Activated CD4-positive, alpha-beta T cell treated with anti-CD3 and anti-CD28 coated beads for 36 hours (primary cell): ENCODE measurements at regions not wholly inside any gene's neighbourhood (a gene's known extent, or its start where the extent isn't known, plus 50 kb on each side); places are given as distances from the start of the nearest gene placed in this dataset.

Experiments
- ATAC-seq: fragments of 200-7000 bp; cut with Tn5 transposase; one replicate; pipeline ENCODE4 v1.10.0; 2021; ENCODE audit warnings: mild to moderate bottlenecking, moderate library complexity
- CTCF ChIA-PET: fragments of 350-600 bp; sonication (Branson Sonifier 250); formaldehyde crosslinking; loops from one replicate; lab custom pipeline; 2021; ENCODE audit warnings: antibody characterized with exemption; lab: Charles Lee
- POLR2A ChIA-PET: fragments of 350-600 bp; sonication (Branson Sonifier 250); formaldehyde crosslinking; loops from one replicate; lab custom pipeline; 2021; ENCODE audit warnings: antibody characterized with exemption, inconsistent platforms; lab: Charles Lee
- DNase-seq: peaks from one replicate; pipeline ENCODE4 v3.0.0-alpha.2; 2020
- H3K27ac Mint-ChIP-seq: one replicate; pipeline ENCODE4 v1.8.0; 2021; ENCODE audit warnings: mixed read lengths
- H3K27me3 Mint-ChIP-seq: one replicate; pipeline ENCODE4 v1.8.0; 2021; ENCODE audit warnings: mixed read lengths
- H3K36me3 Mint-ChIP-seq: one replicate; pipeline ENCODE4 v1.8.0; 2021; ENCODE audit warnings: low read depth, mixed read lengths
- H3K4me1 Mint-ChIP-seq: one replicate; pipeline ENCODE4 v1.8.0; 2021; ENCODE audit warnings: mixed read lengths
- H3K4me3 Mint-ChIP-seq: one replicate; pipeline ENCODE4 v1.8.0; 2021; ENCODE audit warnings: mild to moderate bottlenecking, moderate library complexity, mixed read lengths
- H3K9me3 Mint-ChIP-seq: one replicate; pipeline ENCODE4 v1.8.0; 2021; ENCODE audit warnings: low read depth, mixed read lengths
- intact Hi-C, 2 experiments: fragments of 100-400 bp; cut with DNase I in 1 of 2; cut with micrococcal nuclease in 1 of 2; formaldehyde crosslinking; loops; one replicate each; pipeline versions ENCODE4 v1.14.2 to v1.15.1; 2022 to 2024; cut with DNase I, micrococcal nuclease

DNA sequence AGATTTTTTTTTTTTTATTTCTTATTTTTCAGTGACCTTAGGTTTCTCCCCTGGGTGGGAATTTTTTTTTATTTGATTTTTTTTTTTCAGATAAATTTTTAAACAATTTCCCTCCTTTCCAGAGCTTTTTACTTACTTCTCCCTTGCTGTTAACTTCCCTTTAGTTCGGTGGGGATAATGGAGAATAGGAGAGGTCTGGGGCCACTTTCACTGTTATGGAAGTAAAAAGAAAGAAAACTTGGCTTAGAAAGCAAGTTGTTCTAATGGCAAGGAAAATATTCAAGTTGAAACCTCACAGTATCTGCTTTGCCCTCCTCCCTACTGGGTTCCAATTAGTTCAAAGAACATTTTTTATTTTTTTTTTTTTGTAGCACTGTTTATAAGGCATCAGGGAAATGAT lies 537.1 kb upstream of the NXPH2 start:
- Mint-ChIP-seq H3K4me3 (no peak overlapping the region), H3K36me3 (no peaks in the 10 kb centered on the region), H3K4me1 (no peaks in the 10 kb centered on the region), H3K27me3 (no peaks in the 10 kb centered on the region), H3K27ac (no peak overlapping the region), H3K9me3 (peaks cover 6% of the 10 kb centered on the region)
- intact Hi-C loops: no loop called here
- ChIA-PET POLR2A (no interaction called here), CTCF (no interaction called here)
- DNase-seq (no peak), ATAC-seq (no peak)

DNA sequence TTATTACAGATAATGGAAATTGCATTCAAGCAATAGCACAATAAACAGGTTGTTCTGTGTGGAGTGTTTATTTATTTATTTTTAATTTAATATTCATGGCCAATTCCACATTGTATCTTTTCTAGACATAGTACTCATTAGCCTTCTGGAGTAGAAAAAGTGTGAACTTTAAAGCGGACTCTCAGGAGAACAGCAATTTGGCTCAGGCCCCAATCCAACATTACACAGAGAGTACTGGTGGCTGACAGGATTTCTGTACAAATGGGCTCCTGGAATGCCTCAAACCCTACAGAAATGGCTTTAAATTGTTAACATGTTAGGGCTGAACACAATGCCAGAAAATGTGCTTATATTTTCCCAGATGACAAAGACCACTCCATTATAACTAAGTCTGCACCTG lies 533.9 kb upstream of the NXPH2 start:
- Mint-ChIP-seq H3K4me3 (no peak overlapping the region), H3K9me3 (peaks cover 6% of the 10 kb centered on the region), H3K36me3 (no peaks in the 10 kb centered on the region), H3K27me3 (no peaks in the 10 kb centered on the region), H3K4me1 (no peaks in the 10 kb centered on the region), H3K27ac (no peak overlapping the region)
- no peak for DNase-seq
- ChIA-PET POLR2A (no interaction called here), CTCF (no interaction called here)
- intact Hi-C loops: no loop called here
- ATAC-seq: no peak

DNA sequence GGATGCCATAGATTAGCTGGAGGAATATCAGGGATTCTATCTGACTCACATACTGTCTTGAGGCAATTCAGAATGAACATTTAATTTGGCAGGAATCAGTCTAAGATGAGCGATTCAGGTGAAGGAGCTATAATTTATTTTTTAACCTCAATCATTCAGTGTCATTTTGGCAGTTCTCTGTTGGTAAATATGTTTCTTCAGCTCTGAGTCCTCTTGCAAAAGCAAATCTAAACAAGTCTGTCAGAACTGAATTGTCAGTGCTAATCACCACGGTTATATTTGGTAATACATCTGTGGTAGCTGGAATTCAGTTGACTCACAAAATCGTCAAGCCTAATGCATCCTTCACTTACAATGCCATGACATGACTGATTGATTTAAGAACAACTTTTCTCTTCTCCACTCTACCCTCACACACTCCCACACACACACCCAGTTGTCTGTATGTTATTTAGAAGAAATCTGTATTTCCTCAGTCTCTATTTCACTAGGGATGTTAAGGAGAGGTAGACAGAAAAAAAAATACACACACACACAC lies 516.6 kb upstream of the NXPH2 start:
- Mint-ChIP-seq H3K27me3 (no peaks in the 10 kb centered on the region), H3K4me3 (no peak overlapping the region), H3K36me3 (no peaks in the 10 kb centered on the region), H3K9me3 (peaks cover 7% of the 10 kb centered on the region), H3K4me1 (no peaks in the 10 kb centered on the region), H3K27ac (no peak overlapping the region)
- DNase-seq: no peak
- no peak for ATAC-seq
- ChIA-PET POLR2A (no interaction called here), CTCF (no interaction called here)
- intact Hi-C loops: no loop called here

DNA sequence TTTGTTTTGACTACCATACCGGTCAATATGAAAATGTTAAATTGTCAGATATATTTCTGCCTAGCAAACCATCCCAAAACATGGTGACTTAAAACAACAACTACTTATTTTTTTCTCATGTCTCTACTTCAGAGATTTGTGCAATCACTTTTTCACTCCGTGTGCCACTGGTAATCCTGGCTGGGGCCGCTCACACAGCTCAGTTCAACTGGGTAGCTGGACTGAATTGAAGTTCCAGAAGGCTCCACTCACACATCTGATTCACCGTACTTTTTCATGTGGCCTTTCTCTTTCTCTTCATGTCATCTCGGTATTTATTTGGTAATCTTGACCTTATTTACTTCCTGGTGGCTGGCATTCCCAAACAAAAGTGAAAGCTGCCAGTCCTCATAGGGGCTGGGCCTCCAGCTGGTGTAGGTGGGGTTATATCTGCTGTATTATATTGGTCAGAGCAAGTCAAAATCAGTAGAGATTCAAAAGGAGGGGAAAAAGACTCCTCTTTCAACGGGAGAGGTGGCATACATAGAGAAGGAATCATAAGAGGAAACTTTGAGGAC lies 513.9 kb upstream of the NXPH2 start:
- no peaks in the 10 kb centered on the region for H3K36me3 Mint-ChIP-seq
- H3K9me3 Mint-ChIP-seq: peaks cover 7% of the 10 kb centered on the region
- ChIA-PET CTCF (interaction anchor here (0.6 to 1.0 kb wide), 2 partner anchors 13 to 1405 kb away, joined by 3 read pairs; no protein-coding TSS in a partner anchor), POLR2A (no interaction called here)
- no peak for ATAC-seq
- intact Hi-C loops: no loop called here
- no peaks in the 10 kb centered on the region for H3K4me1 Mint-ChIP-seq
- H3K27ac Mint-ChIP-seq: no peak overlapping the region
- H3K27me3 Mint-ChIP-seq: no peaks in the 10 kb centered on the region
- H3K4me3 Mint-ChIP-seq: no peak overlapping the region
- no peak for DNase-seq

DNA sequence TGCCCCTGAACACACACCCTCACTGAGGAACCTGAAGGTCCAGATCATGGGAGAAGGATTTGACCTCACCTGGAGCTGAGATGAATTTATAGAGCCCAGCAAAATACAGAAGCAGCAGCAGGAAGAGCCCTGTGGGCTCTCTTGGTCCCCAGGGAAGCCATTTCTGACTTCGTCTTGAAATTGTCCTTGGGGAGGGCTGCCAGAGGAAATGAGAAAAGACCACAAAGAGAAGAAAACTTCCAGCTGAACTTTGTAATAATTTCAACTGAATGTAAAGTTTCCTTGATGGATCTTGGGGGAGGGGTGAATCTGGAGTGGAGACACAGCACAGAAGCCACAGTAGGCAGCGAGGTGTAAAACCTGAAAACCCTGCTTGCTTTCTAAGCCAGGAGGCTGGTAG lies 500.9 kb upstream of the NXPH2 start:
- Mint-ChIP-seq H3K27me3 (no peaks in the 10 kb centered on the region), H3K36me3 (no peaks in the 10 kb centered on the region), H3K27ac (no peak overlapping the region), H3K4me3 (no peak overlapping the region), H3K9me3 (peaks cover 30% of the 10 kb centered on the region), H3K4me1 (no peaks in the 10 kb centered on the region)
- CTCF ChIA-PET: interaction anchor here (1.0 kb wide), 1 partner anchor 13 kb away, joined by 3 read pairs; no protein-coding TSS in a partner anchor
- no peak for ATAC-seq
- DNase-seq: no peak
- intact Hi-C loops: no loop called here
- POLR2A ChIA-PET: no interaction called here

DNA sequence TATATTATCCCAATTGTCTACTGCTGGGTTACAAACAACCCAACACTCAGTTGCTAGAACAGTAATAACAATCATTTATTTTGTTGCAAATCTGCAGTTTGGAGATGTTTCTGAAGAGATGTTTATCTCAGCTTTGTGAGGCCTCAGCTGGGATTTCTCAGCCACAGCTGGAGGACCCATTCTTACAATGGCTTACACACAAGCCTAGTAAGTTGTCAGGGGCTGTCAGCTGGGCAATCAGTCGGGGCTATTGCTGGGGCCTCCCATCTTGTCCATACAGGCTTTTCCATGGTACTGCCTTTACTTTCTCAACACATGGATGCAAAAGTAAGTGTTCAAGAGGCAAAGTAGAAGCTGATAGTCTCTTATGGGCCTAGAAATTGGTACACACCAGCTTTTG lies 491.7 kb upstream of the NXPH2 start:
- Mint-ChIP-seq H3K27ac (no peak overlapping the region), H3K27me3 (no peaks in the 10 kb centered on the region), H3K36me3 (no peaks in the 10 kb centered on the region), H3K4me1 (no peaks in the 10 kb centered on the region), H3K9me3 (no peaks in the 10 kb centered on the region), H3K4me3 (no peak overlapping the region)
- ChIA-PET CTCF (no interaction called here), POLR2A (no interaction called here)
- no peak for ATAC-seq
- no peak for DNase-seq
- intact Hi-C loops: no loop called here

DNA sequence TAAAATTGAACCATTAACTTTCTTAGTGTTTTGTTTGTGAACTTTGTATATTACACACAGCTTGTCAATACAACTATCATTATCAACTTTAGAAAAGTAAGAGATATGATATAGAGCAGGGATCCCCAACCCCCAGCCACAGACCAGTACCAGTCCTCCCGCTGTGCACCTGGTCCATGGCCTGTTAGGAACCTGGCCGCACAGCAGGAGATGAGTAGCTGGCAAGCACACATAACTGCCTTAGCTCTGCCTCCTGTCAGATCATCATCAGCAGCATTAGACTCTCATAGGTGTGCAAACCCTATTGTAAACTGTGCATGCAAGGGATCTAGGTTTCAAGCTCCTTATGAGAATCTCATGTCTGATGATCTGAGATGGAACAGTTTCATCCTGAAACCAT lies 491.0 kb upstream of the NXPH2 start:
- Mint-ChIP-seq H3K9me3 (no peaks in the 10 kb centered on the region), H3K4me1 (no peaks in the 10 kb centered on the region), H3K27me3 (no peaks in the 10 kb centered on the region), H3K36me3 (no peaks in the 10 kb centered on the region), H3K27ac (no peak overlapping the region), H3K4me3 (no peak overlapping the region)
- POLR2A ChIA-PET: interaction anchor here (0.6 kb wide), 1 partner anchor 214 kb away, joined by 5 read pairs; no protein-coding TSS in a partner anchor
- DNase-seq (no peak), ATAC-seq (no peak)
- CTCF ChIA-PET: interaction anchor here (1.0 kb wide), 1 partner anchor 11 kb away, joined by 4 read pairs; no protein-coding TSS in a partner anchor
- intact Hi-C loops: no loop called here

DNA sequence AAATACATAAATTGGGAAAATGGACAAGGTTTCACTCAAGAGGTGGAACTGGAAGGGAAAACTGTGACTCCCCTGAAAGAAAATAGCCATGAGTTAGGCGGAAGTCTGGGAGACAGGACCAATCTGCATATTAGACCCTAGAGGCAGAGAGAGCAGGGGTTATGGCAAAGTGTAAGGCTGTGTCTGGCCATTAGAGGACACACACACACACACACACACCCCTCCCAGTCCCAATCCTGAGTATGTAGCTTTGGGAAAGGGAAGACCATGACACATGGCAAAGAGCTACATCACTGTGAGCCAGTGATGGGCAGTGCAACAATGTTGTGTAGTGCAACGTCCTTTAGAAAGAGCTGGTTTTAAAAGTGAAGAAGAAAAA lies 479.9 kb upstream of the NXPH2 start:
- ChIA-PET POLR2A (interaction anchor here (0.6 kb wide), 1 partner anchor 79 kb away, joined by 3 read pairs; no protein-coding TSS in a partner anchor), CTCF (no interaction called here)
- Mint-ChIP-seq H3K27me3 (no peaks in the 10 kb centered on the region), H3K27ac (no peak overlapping the region), H3K9me3 (peaks cover 8% of the 10 kb centered on the region), H3K36me3 (no peaks in the 10 kb centered on the region), H3K4me1 (no peaks in the 10 kb centered on the region), H3K4me3 (no peak overlapping the region)
- DNase-seq: no peak
- no peak for ATAC-seq
- intact Hi-C loops: no loop called here

DNA sequence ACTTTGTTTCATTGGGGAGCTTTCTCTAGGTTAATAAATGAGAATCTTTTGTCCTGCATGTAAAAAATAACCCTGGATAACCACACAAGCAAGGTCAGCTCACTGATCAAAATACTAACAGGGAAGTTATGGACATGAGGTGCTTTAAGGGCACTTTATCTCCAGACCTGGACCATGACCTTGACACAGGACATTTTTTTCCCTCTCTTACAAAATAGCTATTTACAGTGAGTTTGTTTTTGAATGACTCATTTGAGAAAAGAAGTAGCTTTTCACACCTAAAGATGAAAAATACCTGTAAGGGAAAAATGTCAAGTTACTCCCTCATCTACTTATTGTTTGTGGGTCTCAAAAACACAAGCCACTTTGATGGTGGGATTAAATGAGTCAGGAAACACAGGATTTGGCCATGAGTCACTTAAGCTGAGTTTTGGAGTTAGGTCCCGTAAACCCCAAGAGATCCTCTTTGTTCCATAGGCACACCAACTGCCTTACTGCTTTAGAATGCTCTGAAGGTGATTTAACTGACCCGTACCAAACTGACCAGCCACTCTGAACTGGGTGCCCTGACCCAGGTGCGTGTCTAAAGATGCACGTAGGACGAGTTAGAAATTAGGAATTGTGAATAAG lies 479.3 kb upstream of the NXPH2 start:
- intact Hi-C loops: no loop called here
- DNase-seq (no peak), ATAC-seq (no peak)
- POLR2A ChIA-PET: no interaction called here
- Mint-ChIP-seq H3K9me3 (peaks cover 8% of the 10 kb centered on the region), H3K4me3 (no peak overlapping the region), H3K36me3 (no peaks in the 10 kb centered on the region), H3K27ac (no peak overlapping the region), H3K27me3 (no peaks in the 10 kb centered on the region), H3K4me1 (no peaks in the 10 kb centered on the region)
- CTCF ChIA-PET: no interaction called here

DNA sequence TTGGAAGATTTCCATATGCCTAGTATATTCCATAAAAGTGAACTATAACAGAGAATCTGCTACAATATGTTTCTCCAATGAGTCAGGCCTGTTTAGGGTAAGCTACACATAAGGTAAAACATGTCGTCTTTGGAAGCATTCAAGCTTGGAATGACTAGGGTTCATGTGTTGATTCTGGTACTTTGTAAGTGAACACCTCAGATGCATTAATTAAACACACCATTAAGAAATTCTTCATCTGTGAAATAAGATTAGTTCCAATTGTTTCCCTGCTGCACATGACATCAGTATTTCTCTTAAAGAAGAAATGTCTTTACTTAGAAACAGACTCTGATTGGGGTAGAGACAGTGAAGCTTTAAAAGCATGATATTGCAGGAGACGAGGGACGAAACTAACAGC lies 461.1 kb upstream of the NXPH2 start:
- CTCF ChIA-PET: interaction anchor here (0.7 kb wide), 1 partner anchor 783 kb away, joined by 3 read pairs; no protein-coding TSS in a partner anchor
- Mint-ChIP-seq H3K27me3 (no peaks in the 10 kb centered on the region), H3K36me3 (no peaks in the 10 kb centered on the region), H3K4me1 (no peaks in the 10 kb centered on the region), H3K27ac (no peak overlapping the region), H3K4me3 (no peak overlapping the region), H3K9me3 (peaks cover 7% of the 10 kb centered on the region)
- POLR2A ChIA-PET: no interaction called here
- DNase-seq: no peak
- no peak for ATAC-seq
- intact Hi-C loops: no loop called here

DNA sequence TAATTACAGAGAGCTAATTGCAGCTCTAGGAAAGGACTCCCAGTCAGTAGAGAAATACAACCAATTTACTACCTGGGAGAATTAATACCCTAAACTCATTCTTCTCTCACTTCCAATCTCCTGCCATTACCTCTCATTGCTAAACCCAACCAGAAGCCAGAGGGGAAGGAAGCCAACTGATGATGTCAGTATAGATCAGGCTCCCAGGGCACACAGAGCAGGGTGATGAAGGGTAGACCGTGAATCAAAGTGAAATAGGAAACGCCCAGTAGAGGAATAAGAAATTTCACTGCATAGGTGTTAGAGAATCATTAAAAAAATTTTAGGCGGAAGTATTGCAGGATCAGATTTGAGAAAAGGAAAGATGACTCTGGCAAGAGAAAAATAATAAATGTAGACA lies 456.8 kb upstream of the NXPH2 start:
- H3K36me3 Mint-ChIP-seq: no peaks in the 10 kb centered on the region
- H3K27me3 Mint-ChIP-seq: no peaks in the 10 kb centered on the region
- ChIA-PET CTCF (no interaction called here), POLR2A (no interaction called here)
- ATAC-seq (no peak), DNase-seq (no peak)
- intact Hi-C loops: no loop called here
- H3K9me3 Mint-ChIP-seq: peaks cover 4% of the 10 kb centered on the region
- no peak overlapping the region for H3K4me3 Mint-ChIP-seq
- H3K4me1 Mint-ChIP-seq: no peaks in the 10 kb centered on the region
- H3K27ac Mint-ChIP-seq: no peak overlapping the region

DNA sequence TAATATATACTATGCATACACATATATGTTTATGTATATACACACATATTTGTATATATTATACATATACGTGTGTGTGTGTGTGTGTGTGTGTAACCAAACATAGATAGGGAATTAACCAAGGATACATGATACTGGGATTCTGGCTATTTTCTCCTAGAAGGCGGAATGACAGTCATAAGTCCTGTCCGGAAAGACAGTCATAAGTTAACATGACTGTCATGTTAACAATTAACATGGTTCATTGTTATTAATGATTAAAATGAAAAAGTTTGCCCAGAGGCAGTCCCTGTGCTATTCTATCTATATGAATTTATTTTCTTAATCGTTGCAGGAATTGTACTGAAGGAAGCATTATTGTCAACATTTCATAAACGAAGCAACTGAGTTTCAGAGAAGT lies 450.7 kb upstream of the NXPH2 start:
- Mint-ChIP-seq H3K27me3 (no peaks in the 10 kb centered on the region), H3K27ac (no peak overlapping the region), H3K4me3 (no peak overlapping the region), H3K9me3 (peaks cover 7% of the 10 kb centered on the region), H3K4me1 (no peaks in the 10 kb centered on the region), H3K36me3 (no peaks in the 10 kb centered on the region)
- ATAC-seq (no peak), DNase-seq (no peak)
- intact Hi-C loops: no loop called here
- CTCF ChIA-PET: no interaction called here
- POLR2A ChIA-PET: no interaction called here
